ENCODE measurements at regions not wholly inside any gene's neighbourhood (a gene's known extent, or its start where the extent isn't known, plus 50 kb on each side); places are given as distances from the start of the nearest gene placed in this dataset.

- dilution Hi-C loops (cut with MboI; ENCODE audit: extremely low pct_ligation_motif_present, low sequenced_read_pairs) (no loop called here), intact Hi-C loops (cut with micrococcal nuclease) (no loop called here)
- TF ChIP-seq MYC (IDR thresholded peaks at IDR 0.05; ENCODE audit: low read depth, low read length) = no peak
- no peak for TF ChIP-seq POLR2AphosphoS5 (IDR thresholded peaks at IDR 0.05; ENCODE audit: insufficient read depth, low read depth, low read length)
- no peak for TF ChIP-seq EZH2 (IDR thresholded peaks at IDR 0.05; ENCODE audit: borderline replicate concordance, low read depth, low read length, severe bottlenecking)
- no peak for TF ChIP-seq GATA2 (IDR thresholded peaks at IDR 0.05; ENCODE audit: insufficient read depth, insufficient read length, low read depth, low read length)
- TF ChIP-seq FOS (IDR thresholded peaks at IDR 0.05; ENCODE audit: borderline replicate concordance, insufficient read depth, low read length) = no peak
- TF ChIP-seq POLR2A (IDR thresholded peaks at IDR 0.05; ENCODE audit: low read depth, low read length) = no peak
- TF ChIP-seq, protein P1, sequence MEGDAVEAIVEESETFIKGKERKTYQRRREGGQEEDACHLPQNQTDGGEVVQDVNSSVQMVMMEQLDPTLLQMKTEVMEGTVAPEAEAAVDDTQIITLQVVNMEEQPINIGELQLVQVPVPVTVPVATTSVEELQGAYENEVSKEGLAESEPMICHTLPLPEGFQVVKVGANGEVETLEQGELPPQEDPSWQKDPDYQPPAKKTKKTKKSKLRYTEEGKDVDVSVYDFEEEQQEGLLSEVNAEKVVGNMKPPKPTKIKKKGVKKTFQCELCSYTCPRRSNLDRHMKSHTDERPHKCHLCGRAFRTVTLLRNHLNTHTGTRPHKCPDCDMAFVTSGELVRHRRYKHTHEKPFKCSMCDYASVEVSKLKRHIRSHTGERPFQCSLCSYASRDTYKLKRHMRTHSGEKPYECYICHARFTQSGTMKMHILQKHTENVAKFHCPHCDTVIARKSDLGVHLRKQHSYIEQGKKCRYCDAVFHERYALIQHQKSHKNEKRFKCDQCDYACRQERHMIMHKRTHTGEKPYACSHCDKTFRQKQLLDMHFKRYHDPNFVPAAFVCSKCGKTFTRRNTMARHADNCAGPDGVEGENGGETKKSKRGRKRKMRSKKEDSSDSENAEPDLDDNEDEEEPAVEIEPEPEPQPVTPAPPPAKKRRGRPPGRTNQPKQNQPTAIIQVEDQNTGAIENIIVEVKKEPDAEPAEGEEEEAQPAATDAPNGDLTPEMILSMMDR (IDR thresholded peaks at IDR 0.05; ENCODE audit: extremely low read depth in 1 of 2, insufficient read depth in 1 of 2, low read depth in 1 of 2, low read length in 2 of 2) = no peak
- TF ChIP-seq, protein P2, sequence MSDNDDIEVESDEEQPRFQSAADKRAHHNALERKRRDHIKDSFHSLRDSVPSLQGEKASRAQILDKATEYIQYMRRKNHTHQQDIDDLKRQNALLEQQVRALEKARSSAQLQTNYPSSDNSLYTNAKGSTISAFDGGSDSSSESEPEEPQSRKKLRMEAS (IDR thresholded peaks at IDR 0.05; ENCODE audit: insufficient read depth, insufficient read length) = no peak
- TF ChIP-seq JUN (IDR thresholded peaks at IDR 0.05; ENCODE audit: borderline replicate concordance, insufficient read depth, insufficient read length, low read depth) = no peak
- H4K20me1 ChIP-seq (replicated peaks; ENCODE audit: control insufficient read depth, extremely low read depth, insufficient read depth, low read length) = no peaks in the 10 kb centered on the region
- no peak overlapping the region for H3K4me3 ChIP-seq (replicated peaks in 1 of 3; ENCODE audit: insufficient read depth in 1 of 3, low read depth in 1 of 3, low read length in 3 of 3)
- H3K9me3 ChIP-seq (replicated peaks; ENCODE audit: control insufficient read depth, insufficient read depth, low read length) = peaks cover 2% of the 10 kb centered on the region
- H3K4me1 ChIP-seq (ENCODE audit: control insufficient read depth, extremely low read depth, insufficient read depth, low read length) = no peaks in the 10 kb centered on the region
- ChIA-PET POLR2A (no interaction called here), CTCF (no interaction called here)
- H3K9me1 ChIP-seq (replicated peaks; ENCODE audit: control insufficient read depth, extremely low read depth, insufficient read depth, low read length) = no peaks in the 10 kb centered on the region
- no peaks in the 10 kb centered on the region for H3K27me3 ChIP-seq (ENCODE audit: control insufficient read depth in 2 of 2, insufficient read depth in 2 of 2, low read length in 2 of 2)
- DNase-seq (ENCODE audit: low read depth, low spot score) (no peak), FAIRE-seq (no peak)
- H3K79me2 ChIP-seq (ENCODE audit: control insufficient read depth, insufficient read depth, low read length) = no peaks in the 10 kb centered on the region
- no peaks in the 10 kb centered on the region for H3K36me3 ChIP-seq (ENCODE audit: control insufficient read depth in 2 of 2, extremely low read depth in 1 of 2, insufficient read depth in 2 of 2, low read length in 2 of 2)
- no peak overlapping the region for H3K9ac ChIP-seq (replicated peaks; ENCODE audit: extremely low read depth, insufficient read depth, low read length)
- H3K4me2 ChIP-seq (ENCODE audit: insufficient read depth, low read length) = no peak overlapping the region
- BruUV-seq (replicated peaks) = no TSS peak
- H3K27ac ChIP-seq (ENCODE audit: insufficient read depth, low read depth, low read length) = no peak overlapping the region
- no peak overlapping the region for H2AFZ ChIP-seq (ENCODE audit: low read depth, low read length)
Measured at GRCh38 chr14:97028382-97028781, 231.2 kb downstream of the VRK1 start.
